Hepatocyte (in vitro differentiated cells): ENCODE measurements at regions not wholly inside any gene's neighbourhood (a gene's known extent, or its start where the extent isn't known, plus 50 kb on each side); places are given as distances from the start of the nearest gene placed in this dataset.

Experiments
- DNase-seq: peaks from one replicate; pipeline ENCODE4 v3.0.0-alpha.2; 2016; ENCODE audit warnings: low spot score
- H2AFZ ChIP-seq: fragments of 200-600 bp; sonication (generic); 2 replicates; pipeline ENCODE4 v1.6.0; 2016; ENCODE audit warnings: antibody characterized with exemption, mild to moderate bottlenecking
- H3K27ac ChIP-seq: fragments of 200-600 bp; sonication (generic); 2 replicates; pipeline ENCODE4 v1.5.1; 2016; ENCODE audit warnings: mild to moderate bottlenecking
- H3K27me3 ChIP-seq: fragments of 200-600 bp; sonication (generic); 2 replicates; pipeline ENCODE4 v1.6.1; 2016
- H3K36me3 ChIP-seq: fragments of 200-600 bp; sonication (generic); replicated peaks from 2 replicates; pipeline ENCODE4 v1.5.1; 2016; ENCODE audit warnings: low read depth; ENCODE audit not compliant: insufficient read depth
- H3K4me1 ChIP-seq: fragments of 200-600 bp; sonication (generic); 2 replicates; pipeline ENCODE4 v1.5.1; 2016; ENCODE audit warnings: mild to moderate bottlenecking, moderate library complexity; ENCODE audit not compliant: insufficient read depth
- H3K4me2 ChIP-seq: fragments of 200-600 bp; sonication (generic); 2 replicates; pipeline ENCODE4 v1.6.0; 2016
- H3K4me3 ChIP-seq: fragments of 200-600 bp; sonication (generic); 2 replicates; pipeline ENCODE4 v1.5.1; 2016; ENCODE audit warnings: mild to moderate bottlenecking
- H3K79me2 ChIP-seq: fragments of 200-600 bp; sonication (generic); 2 replicates; pipeline ENCODE4 v1.6.0; 2017; ENCODE audit warnings: mild to moderate bottlenecking
- H3K9me2 ChIP-seq: fragments of 200-600 bp; sonication (generic); replicated peaks from 2 replicates; pipeline ENCODE4 v1.6.0; 2017; ENCODE audit warnings: mild to moderate bottlenecking; ENCODE audit not compliant: insufficient read depth
- H3K9me3 ChIP-seq: fragments of 200-600 bp; sonication (generic); 2 replicates; pipeline ENCODE4 v1.5.1; 2016; ENCODE audit warnings: low read depth, mild to moderate bottlenecking
- H4K20me1 ChIP-seq: fragments of 200-600 bp; sonication (generic); 2 replicates; pipeline ENCODE4 v1.6.0; 2016; ENCODE audit warnings: mild to moderate bottlenecking; ENCODE audit not compliant: insufficient read depth, poor library complexity, severe bottlenecking
- CTCF ChIP-seq: fragments of 200-600 bp; sonication (generic); IDR thresholded peaks from 2 replicates; pipeline ENCODE4 v1.5.1; 2016; ENCODE audit warnings: antibody characterized with exemption, mild to moderate bottlenecking; ENCODE audit not compliant: poor library complexity
- EZH2 ChIP-seq: fragments of 200-600 bp; sonication (generic); IDR thresholded peaks from 2 replicates; pipeline ENCODE4 v1.6.1; 2016; ENCODE audit warnings: antibody characterized with exemption, mild to moderate bottlenecking, borderline replicate concordance
- EZH2phosphoT487 ChIP-seq: fragments of 200-600 bp; sonication (generic); IDR thresholded peaks from one replicate; pipeline ENCODE4 v1.6.1; 2018; ENCODE audit warnings: antibody characterized with exemption, mild to moderate bottlenecking, low read depth, moderate library complexity; ENCODE audit not compliant: unreplicated experiment, severe bottlenecking
- WGBS: methylation state at CpG from one replicate; pipeline ENCODE4 v1.1.6; 2016; ENCODE audit warnings: low lambda C conversion rate; ENCODE audit errors: missing lambda C conversion rate; 5-methylcytosine and 5-hydroxymethylcytosine counted together

GRCh38 chr13:69633044-69633443 lies 474.6 kb upstream of the ATXN8OS start:
- Histone ChIP-seq H3K9me2 (no peaks in the 10 kb centered on the region), H3K27me3 (no peaks in the 10 kb centered on the region), H3K4me3 (no peak overlapping the region), H3K27ac (no peak overlapping the region), H3K79me2 (no peaks in the 10 kb centered on the region), H3K36me3 (no peaks in the 10 kb centered on the region), H3K9me3 (no peaks in the 10 kb centered on the region), H4K20me1 (no peaks in the 10 kb centered on the region), H3K4me2 (no peak overlapping the region), H3K4me1 (no peaks in the 10 kb centered on the region), H2AFZ (no peak overlapping the region)
- TF ChIP-seq EZH2phosphoT487, result no peak
- DNase-seq, result no peak
- 100% methylated on average over 1 of the region's 1 CpG for WGBS

GRCh38 chr13:69623973-69624372 lies 483.7 kb upstream of the ATXN8OS start:
- H3K9me3 ChIP-seq, result no peaks in the 10 kb centered on the region
- H3K4me2 ChIP-seq, result no peak overlapping the region
- no peaks in the 10 kb centered on the region for H3K79me2 ChIP-seq
- no peak for DNase-seq
- TF ChIP-seq EZH2phosphoT487, result no peak
- no peaks in the 10 kb centered on the region for H3K4me1 ChIP-seq
- H2AFZ ChIP-seq, result no peak overlapping the region
- no peaks in the 10 kb centered on the region for H3K9me2 ChIP-seq
- H3K27me3 ChIP-seq, result no peaks in the 10 kb centered on the region
- H3K4me3 ChIP-seq, result no peak overlapping the region
- H3K36me3 ChIP-seq, result no peaks in the 10 kb centered on the region
- H3K27ac ChIP-seq, result no peak overlapping the region
- H4K20me1 ChIP-seq, result no peaks in the 10 kb centered on the region

- DNase-seq, result no peak
- Histone ChIP-seq H3K27me3 (no peaks in the 10 kb centered on the region), H2AFZ (no peak overlapping the region), H3K4me2 (no peak overlapping the region), H3K4me1 (no peaks in the 10 kb centered on the region), H3K4me3 (no peak overlapping the region), H3K9me3 (no peaks in the 10 kb centered on the region), H3K79me2 (no peaks in the 10 kb centered on the region), H4K20me1 (no peaks in the 10 kb centered on the region), H3K27ac (no peak overlapping the region), H3K36me3 (no peaks in the 10 kb centered on the region), H3K9me2 (no peaks in the 10 kb centered on the region)
- WGBS, result 50% methylated on average over 2 of the region's 2 CpGs
- TF ChIP-seq CTCF, result no peak
- no peak for TF ChIP-seq EZH2phosphoT487
- TF ChIP-seq EZH2, result no peak
Measured at GRCh38 chr13:69619651-69620050, 488.0 kb upstream of the ATXN8OS start.

GRCh38 chr13:69618838-69619237 lies 488.8 kb upstream of the ATXN8OS start:
- Histone ChIP-seq H3K27ac (no peak overlapping the region), H4K20me1 (no peaks in the 10 kb centered on the region), H3K4me2 (no peak overlapping the region), H3K4me3 (no peak overlapping the region), H3K36me3 (no peaks in the 10 kb centered on the region), H2AFZ (no peak overlapping the region), H3K27me3 (no peaks in the 10 kb centered on the region), H3K9me3 (no peaks in the 10 kb centered on the region), H3K9me2 (no peaks in the 10 kb centered on the region), H3K79me2 (no peaks in the 10 kb centered on the region), H3K4me1 (no peaks in the 10 kb centered on the region)
- TF ChIP-seq EZH2phosphoT487, result no peak
- TF ChIP-seq CTCF, result no peak
- no peak for TF ChIP-seq EZH2
- WGBS, result 86% methylated on average over 1 of the region's 1 CpG
- no peak for DNase-seq
